Activated naive CD8-positive, alpha-beta T cell (primary cell): ENCODE measurements at regions not wholly inside any gene's neighbourhood (a gene's known extent, or its start where the extent isn't known, plus 50 kb on each side); places are given as distances from the start of the nearest gene placed in this dataset.

Experiments used
- H3K27ac Mint-ChIP-seq: one replicate; pipeline ENCODE4 v1.8.0; 2021; ENCODE audit warnings: mixed read lengths
- H3K27me3 Mint-ChIP-seq: one replicate; pipeline ENCODE4 v1.8.0; 2021; ENCODE audit warnings: mixed read lengths
- H3K36me3 Mint-ChIP-seq: one replicate; pipeline ENCODE4 v1.8.0; 2021; ENCODE audit warnings: mixed read lengths
- H3K4me1 Mint-ChIP-seq: one replicate; pipeline ENCODE4 v1.8.0; 2021; ENCODE audit warnings: low read depth, mixed read lengths
- H3K4me3 Mint-ChIP-seq: one replicate; pipeline ENCODE4 v1.8.0; 2021; ENCODE audit warnings: mild to moderate bottlenecking, mixed read lengths
- H3K9me3 Mint-ChIP-seq: one replicate; pipeline ENCODE4 v1.8.0; 2021; ENCODE audit warnings: low read depth, mixed read lengths

GRCh38 chr10:50936335-50936734, 50.9 kb upstream of the A1CF start:
- Mint-ChIP-seq H3K4me1 (no peaks in the 10 kb centered on the region), H3K4me3 (no peak overlapping the region), H3K36me3 (no peaks in the 10 kb centered on the region), H3K27ac (no peak overlapping the region), H3K9me3 (no peaks in the 10 kb centered on the region), H3K27me3 (peaks cover 3% of the 10 kb centered on the region)

- H3K9me3 Mint-ChIP-seq: no peaks in the 10 kb centered on the region
- no peak overlapping the region for H3K27ac Mint-ChIP-seq
- H3K4me1 Mint-ChIP-seq: no peaks in the 10 kb centered on the region
- no peak overlapping the region for H3K4me3 Mint-ChIP-seq
- H3K36me3 Mint-ChIP-seq: no peaks in the 10 kb centered on the region
- H3K27me3 Mint-ChIP-seq: peaks cover 3% of the 10 kb centered on the region
Measured at GRCh38 chr10:50937230-50937907, 51.9 kb upstream of the A1CF start.

- Mint-ChIP-seq H3K36me3 (no peaks in the 10 kb centered on the region), H3K4me3 (no peak overlapping the region), H3K27me3 (peaks cover 3% of the 10 kb centered on the region), H3K27ac (no peak overlapping the region), H3K4me1 (no peaks in the 10 kb centered on the region), H3K9me3 (no peaks in the 10 kb centered on the region)
Measured at GRCh38 chr10:50941629-50942028, 56.2 kb upstream of the A1CF start.

- Mint-ChIP-seq H3K27me3 (peaks cover 3% of the 10 kb centered on the region), H3K27ac (no peak overlapping the region), H3K36me3 (no peaks in the 10 kb centered on the region), H3K4me1 (no peaks in the 10 kb centered on the region), H3K4me3 (no peak overlapping the region), H3K9me3 (no peaks in the 10 kb centered on the region)
Measured at GRCh38 chr10:50946991-50947781, 61.8 kb upstream of the A1CF start.

GRCh38 chr10:50951365-50951764, 65.9 kb upstream of the A1CF start:
- Mint-ChIP-seq H3K9me3 (no peaks in the 10 kb centered on the region), H3K36me3 (no peaks in the 10 kb centered on the region), H3K4me1 (no peaks in the 10 kb centered on the region), H3K27me3 (peaks cover 6% of the 10 kb centered on the region), H3K27ac (no peak overlapping the region), H3K4me3 (no peak overlapping the region)

- H3K4me3 Mint-ChIP-seq: no peak overlapping the region
- H3K9me3 Mint-ChIP-seq: no peaks in the 10 kb centered on the region
- H3K36me3 Mint-ChIP-seq: no peaks in the 10 kb centered on the region
- no peaks in the 10 kb centered on the region for H3K4me1 Mint-ChIP-seq
- H3K27me3 Mint-ChIP-seq: peaks cover 4% of the 10 kb centered on the region
- no peak overlapping the region for H3K27ac Mint-ChIP-seq
Measured at GRCh38 chr10:50961297-50961696, 75.9 kb upstream of the A1CF start.

- Mint-ChIP-seq H3K9me3 (no peaks in the 10 kb centered on the region), H3K4me1 (no peaks in the 10 kb centered on the region), H3K27ac (no peak overlapping the region), H3K4me3 (no peak overlapping the region), H3K36me3 (no peaks in the 10 kb centered on the region), H3K27me3 (no peaks in the 10 kb centered on the region)
Measured at GRCh38 chr10:50963063-50963462, 77.6 kb upstream of the A1CF start.

- H3K4me1 Mint-ChIP-seq: no peaks in the 10 kb centered on the region
Measured at GRCh38 chr10:50968386-50969091, 83.1 kb upstream of the A1CF start.

GRCh38 chr10:50972591-50972990, 87.2 kb upstream of the A1CF start:
- Mint-ChIP-seq H3K9me3 (no peaks in the 10 kb centered on the region), H3K36me3 (no peaks in the 10 kb centered on the region), H3K27ac (no peak overlapping the region), H3K4me1 (no peaks in the 10 kb centered on the region), H3K27me3 (peaks cover 4% of the 10 kb centered on the region), H3K4me3 (no peak overlapping the region)

More at GRCh38 chr10:50968386-50969091, 83.1 kb upstream of the A1CF start:
- Mint-ChIP-seq H3K4me3 (no peak overlapping the region), H3K9me3 (no peaks in the 10 kb centered on the region), H3K36me3 (no peaks in the 10 kb centered on the region), H3K27me3 (peaks cover 2% of the 10 kb centered on the region), H3K27ac (no peak overlapping the region)

GRCh38 chr10:50981385-50981784, 92.9 kb upstream of the PRKG1 start:
- H3K27me3 Mint-ChIP-seq: peaks cover 4% of the 10 kb centered on the region
- no peak overlapping the region for H3K4me3 Mint-ChIP-seq
- no peak overlapping the region for H3K27ac Mint-ChIP-seq
- no peaks in the 10 kb centered on the region for H3K36me3 Mint-ChIP-seq
- no peaks in the 10 kb centered on the region for H3K4me1 Mint-ChIP-seq
- H3K9me3 Mint-ChIP-seq: no peaks in the 10 kb centered on the region

GRCh38 chr10:50981904-50982303, 92.4 kb upstream of the PRKG1 start:
- Mint-ChIP-seq H3K4me1 (no peaks in the 10 kb centered on the region), H3K36me3 (no peaks in the 10 kb centered on the region), H3K27ac (no peak overlapping the region), H3K4me3 (no peak overlapping the region), H3K9me3 (no peaks in the 10 kb centered on the region), H3K27me3 (peaks cover 5% of the 10 kb centered on the region)

- no peaks in the 10 kb centered on the region for H3K36me3 Mint-ChIP-seq
- peaks cover 7% of the 10 kb centered on the region for H3K27me3 Mint-ChIP-seq
- H3K4me3 Mint-ChIP-seq: no peak overlapping the region
- no peak overlapping the region for H3K27ac Mint-ChIP-seq
- no peaks in the 10 kb centered on the region for H3K9me3 Mint-ChIP-seq
- H3K4me1 Mint-ChIP-seq: no peaks in the 10 kb centered on the region
Measured at GRCh38 chr10:50982989-50983388, 91.3 kb upstream of the PRKG1 start.

- H3K36me3 Mint-ChIP-seq: no peaks in the 10 kb centered on the region
- peaks cover 9% of the 10 kb centered on the region for H3K4me1 Mint-ChIP-seq
- H3K27me3 Mint-ChIP-seq: peaks cover 21% of the 10 kb centered on the region
- no peak overlapping the region for H3K4me3 Mint-ChIP-seq
- no peaks in the 10 kb centered on the region for H3K9me3 Mint-ChIP-seq
- no peak overlapping the region for H3K27ac Mint-ChIP-seq
Measured at GRCh38 chr10:50987934-50988333, 86.4 kb upstream of the PRKG1 start.

- Mint-ChIP-seq H3K4me3 (no peak overlapping the region), H3K27me3 (peaks cover 23% of the 10 kb centered on the region), H3K36me3 (no peaks in the 10 kb centered on the region), H3K27ac (no peak overlapping the region), H3K4me1 (peaks cover 9% of the 10 kb centered on the region), H3K9me3 (no peaks in the 10 kb centered on the region)
Measured at GRCh38 chr10:50988792-50989191, 85.5 kb upstream of the PRKG1 start.
